ENCODE measurements at regions not wholly inside any gene's neighbourhood (a gene's known extent, or its start where the extent isn't known, plus 50 kb on each side); places are given as distances from the start of the nearest gene placed in this dataset.

DNA sequence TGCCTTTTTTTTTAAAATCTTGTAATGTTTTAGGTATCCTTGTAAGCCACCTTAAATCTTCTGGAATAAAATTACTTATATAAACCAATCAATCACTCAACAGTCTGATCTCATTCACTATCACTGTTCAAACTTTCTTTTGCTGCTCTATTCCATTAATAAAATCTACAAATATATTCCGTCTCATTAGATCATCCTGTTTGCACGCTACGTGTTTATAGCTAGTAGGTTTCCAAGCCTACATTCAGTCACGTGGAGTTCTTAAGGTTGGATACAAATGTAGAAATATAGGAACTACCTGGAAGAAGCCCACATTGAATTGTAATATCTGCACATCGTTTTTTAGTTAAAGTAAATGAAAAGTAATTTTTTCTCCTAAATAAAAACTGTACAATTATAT is 274.8 kb upstream of the CNTN4 start (continued):
- TF ChIP-seq ZNF318 (IDR thresholded peaks at IDR 0.05; ENCODE audit: borderline replicate concordance in 1 of 2, low read depth in 1 of 2) (no peak), SLC30A9 (CRISPR knock-in tag; IDR thresholded peaks at IDR 0.05) (no peak), RAD51 (IDR thresholded peaks at IDR 0.05; ENCODE audit: borderline replicate concordance, low read depth) (no peak), ZNF699 (CRISPR knock-in tag; IDR thresholded peaks at IDR 0.05; ENCODE audit: insufficient replicate concordance) (no peak), ZNF583 (CRISPR knock-in tag; IDR thresholded peaks at IDR 0.05) (no peak), L3MBTL2 (IDR thresholded peaks at IDR 0.05) (no peak), ERF (CRISPR knock-in tag; IDR thresholded peaks at IDR 0.05) (no peak), GMEB1 (CRISPR knock-in tag; IDR thresholded peaks at IDR 0.05) (no peak), MAX (CRISPR knock-in tag; IDR thresholded peaks at IDR 0.05) (no peak)
